ENCODE measurements at regions not wholly inside any gene's neighbourhood (a gene's known extent, or its start where the extent isn't known, plus 50 kb on each side); places are given as distances from the start of the nearest gene placed in this dataset.

DNA sequence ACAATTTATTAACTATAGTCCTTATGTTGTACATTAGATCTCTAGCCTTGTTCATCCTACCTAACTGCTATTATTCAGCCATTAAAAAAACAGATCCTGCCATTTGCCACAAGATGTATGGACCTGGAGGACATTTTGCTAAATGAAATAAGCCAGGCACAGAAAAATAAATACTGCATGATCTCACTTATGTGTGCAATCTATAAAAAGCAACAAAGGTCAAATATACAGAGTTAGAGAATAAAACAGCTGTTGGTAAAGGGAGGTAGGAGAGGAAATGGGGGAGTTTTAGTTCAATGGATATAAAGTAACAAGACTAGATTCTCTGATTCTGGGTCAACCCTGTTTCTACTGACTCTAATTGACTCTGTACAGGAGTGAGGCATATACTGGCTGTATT lies 103.3 kb upstream of the FAM9C start:
- no peak overlapping the region for H3K4me3 ChIP-seq
- no peak overlapping the region for H3K27ac ChIP-seq
- H3K27me3 ChIP-seq: no peaks in the 10 kb centered on the region
- H3K36me3 ChIP-seq: no peaks in the 10 kb centered on the region
- TF ChIP-seq CTCF (IDR thresholded peaks at IDR 0.05): no peak
- peaks cover 0 to 11% of the 10 kb centered on the region in 2 donors for H3K9me3 ChIP-seq
- no peak for DNase-seq (ENCODE audit: low spot score)
- no peaks in the 10 kb centered on the region for H3K4me1 ChIP-seq

GRCh38 chrX:13147147-13147546 lies 102.7 kb upstream of the FAM9C start:
- TF ChIP-seq CTCF (IDR thresholded peaks at IDR 0.05): no peak
- no peak for DNase-seq (ENCODE audit: low spot score)
- H3K4me1 ChIP-seq: no peaks in the 10 kb centered on the region

GRCh38 chrX:13144927-13145655 lies 100.7 kb upstream of the FAM9C start:
- Histone ChIP-seq H3K27me3 (no peaks in the 10 kb centered on the region), H3K4me3 (no peak overlapping the region), H3K4me1 (no peaks in the 10 kb centered on the region), H3K9me3 (peaks cover 0 to 11% of the 10 kb centered on the region in 2 donors), H3K27ac (no peak overlapping the region), H3K36me3 (no peaks in the 10 kb centered on the region)
- no peak for TF ChIP-seq CTCF (IDR thresholded peaks at IDR 0.05)
- DNase-seq (ENCODE audit: low spot score): no peak

More at GRCh38 chrX:13147147-13147546, 102.7 kb upstream of the FAM9C start:
- Histone ChIP-seq H3K4me3 (no peak overlapping the region), H3K27ac (no peak overlapping the region), H3K9me3 (peaks cover 0 to 11% of the 10 kb centered on the region in 2 donors), H3K36me3 (no peaks in the 10 kb centered on the region), H3K27me3 (no peaks in the 10 kb centered on the region)

DNA sequence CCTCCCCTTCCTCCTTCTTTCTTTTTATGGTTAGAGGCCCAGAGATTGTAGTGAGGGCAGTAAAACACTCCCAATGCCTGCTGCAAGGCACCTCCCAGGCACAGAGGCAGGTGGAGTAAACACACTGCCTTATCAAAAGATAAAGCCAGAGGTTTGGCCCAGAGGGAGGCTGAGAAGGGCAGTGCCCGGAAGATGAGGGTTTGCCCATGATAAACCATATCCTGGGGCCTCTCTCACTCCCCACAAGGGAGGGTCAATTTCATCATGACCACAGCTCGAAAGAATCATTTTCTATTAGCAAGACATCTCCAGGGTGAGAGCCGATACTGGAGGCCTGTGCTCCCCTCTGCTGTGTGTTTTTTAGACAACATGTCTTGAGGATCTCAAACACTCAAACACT lies 98.5 kb upstream of the FAM9C start:
- H3K27me3 ChIP-seq: no peaks in the 10 kb centered on the region
- peaks cover 0 to 11% of the 10 kb centered on the region in 2 donors for H3K9me3 ChIP-seq
- H3K27ac ChIP-seq: no peak overlapping the region
- TF ChIP-seq CTCF (IDR thresholded peaks at IDR 0.05): no peak
- H3K4me1 ChIP-seq: no peaks in the 10 kb centered on the region
- H3K36me3 ChIP-seq: no peaks in the 10 kb centered on the region
- no peak for DNase-seq (ENCODE audit: low spot score)
- H3K4me3 ChIP-seq: no peak overlapping the region

GRCh38 chrX:13140007-13140406 lies 95.6 kb upstream of the FAM9C start:
- Histone ChIP-seq H3K9me3 (no peaks in the 10 kb centered on the region), H3K4me3 (no peak overlapping the region), H3K27me3 (no peaks in the 10 kb centered on the region), H3K36me3 (no peaks in the 10 kb centered on the region), H3K27ac (no peak overlapping the region), H3K4me1 (no peaks in the 10 kb centered on the region)
- DNase-seq (ENCODE audit: low spot score): no peak
- no peak for TF ChIP-seq CTCF (IDR thresholded peaks at IDR 0.05)
